Middle frontal gyrus (tissue), 1 donor: ENCODE measurements at regions not wholly inside any gene's neighbourhood (a gene's known extent, or its start where the extent isn't known, plus 50 kb on each side); places are given as distances from the start of the nearest gene placed in this dataset.
"Not testable (repeated sequence)": the region's sequence is repeated elsewhere in the genome, so short reads cannot be mapped to it uniquely, and the experiment has no call there.

ENCODE experiments used
- DNase-seq: peaks from one replicate; pipeline ENCODE4 v3.0.0-alpha.2; 2015; ENCODE audit warnings: low spot score; ENCODE audit errors: extremely low spot score

DNA sequence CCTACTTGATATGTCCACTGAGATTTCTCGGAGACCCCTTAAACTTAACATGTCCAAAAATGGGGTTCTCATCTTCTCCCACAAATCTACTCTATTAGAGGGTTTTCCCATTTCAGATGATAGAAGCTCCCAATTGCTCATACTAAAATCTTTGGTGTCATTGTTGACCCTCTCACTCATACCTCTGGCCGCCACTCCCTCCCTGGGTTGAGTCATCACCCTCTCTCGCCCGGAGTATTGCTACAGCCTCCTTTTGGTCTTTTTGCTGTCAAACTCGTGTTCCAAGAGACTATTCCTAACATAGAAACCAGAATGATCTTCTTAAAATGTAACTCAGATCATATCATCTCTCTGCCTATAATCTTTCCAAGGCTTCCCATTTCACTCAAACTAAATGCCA, 91.0 kb upstream of the GNAQ start:
- DNase-seq, result no peak

- peak; percentile 78 for DNase-seq
Observed at GRCh38 chr9:78121488-78121887, 89.9 kb upstream of the GNAQ start.

- DNase-seq, result no peak
Observed at GRCh38 chr9:78118742-78119473, 87.3 kb upstream of the GNAQ start.

DNA sequence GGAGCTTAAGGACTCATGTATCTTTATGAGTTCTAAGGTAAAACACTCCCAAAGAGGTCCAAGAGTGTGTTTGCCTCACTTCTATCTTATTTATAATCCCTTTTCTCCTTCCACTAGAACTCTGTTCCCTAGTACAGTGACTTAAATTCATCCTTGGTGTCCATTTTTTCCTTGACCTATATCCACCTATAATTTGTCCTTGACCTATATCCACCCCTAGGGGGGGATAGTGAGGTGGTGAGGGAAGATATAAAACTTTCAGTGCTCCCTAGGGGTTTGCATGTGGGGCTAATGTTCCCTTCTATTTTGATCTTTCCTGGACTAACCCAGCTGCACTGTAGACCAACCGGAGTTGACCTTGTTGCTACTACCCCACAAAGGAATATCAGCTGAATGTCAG, 83.5 kb upstream of the GNAQ start:
- no peak for DNase-seq

DNA sequence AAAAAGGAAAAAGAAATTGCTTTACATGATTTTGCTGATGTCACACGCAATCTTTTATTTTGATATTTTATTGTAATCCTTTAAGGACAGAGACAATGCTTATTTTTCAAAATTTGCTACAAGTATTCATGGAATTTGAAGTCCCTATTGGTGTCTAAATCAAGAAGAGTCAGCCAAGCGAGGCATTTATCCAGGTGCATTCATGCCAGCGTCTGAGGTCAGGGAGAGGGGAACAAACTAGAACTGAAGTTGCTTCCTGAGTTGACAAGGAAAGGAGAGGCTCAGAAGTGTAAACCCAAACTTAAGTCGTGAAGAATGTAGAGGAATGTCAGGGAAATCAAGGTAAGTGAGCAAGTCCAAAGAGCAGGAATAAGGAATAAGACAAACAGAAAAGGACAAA, 83.0 kb upstream of the GNAQ start:
- no peak for DNase-seq

DNA sequence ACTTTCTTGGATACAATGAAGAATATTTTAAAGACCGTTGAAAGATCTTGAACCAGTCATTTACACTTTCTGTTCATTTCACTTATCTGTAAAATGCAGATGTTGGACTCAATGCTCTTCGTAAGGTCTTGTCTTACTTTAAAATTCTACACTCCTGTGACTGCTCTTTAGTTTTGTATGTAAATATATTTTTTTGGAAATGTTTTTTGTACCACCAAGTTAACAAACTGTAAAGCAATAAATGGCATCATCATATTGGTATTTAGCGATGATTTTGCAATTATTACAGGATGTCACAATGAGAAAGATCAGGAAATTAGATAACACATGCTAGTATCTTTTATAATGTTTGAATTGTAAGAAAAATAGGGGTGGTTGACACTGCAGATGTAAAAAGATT, 80.8 kb upstream of the GNAQ start:
- DNase-seq, result no peak

DNA sequence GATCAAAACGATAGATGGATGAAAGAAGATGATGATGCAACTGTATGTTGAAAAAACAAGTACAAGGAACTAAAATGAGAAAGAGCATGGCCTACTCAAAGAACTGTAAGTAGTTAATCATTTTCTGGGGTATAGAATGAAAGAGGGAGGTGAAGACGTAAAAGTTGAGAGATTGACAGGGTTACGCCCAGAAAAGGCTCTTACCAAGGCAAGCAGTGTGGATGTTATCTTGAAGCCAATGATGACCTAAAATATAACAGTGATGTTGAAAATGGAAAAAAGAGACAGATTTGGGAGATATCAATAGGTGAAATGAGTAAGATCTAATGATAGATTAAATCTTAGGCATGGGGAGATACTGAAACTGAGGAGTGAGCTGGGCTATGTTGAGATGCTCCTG, 80.4 kb upstream of the GNAQ start:
- no peak for DNase-seq

GRCh38 chr9:78109075-78109474, 77.5 kb upstream of the GNAQ start:
- no peak for DNase-seq

DNA sequence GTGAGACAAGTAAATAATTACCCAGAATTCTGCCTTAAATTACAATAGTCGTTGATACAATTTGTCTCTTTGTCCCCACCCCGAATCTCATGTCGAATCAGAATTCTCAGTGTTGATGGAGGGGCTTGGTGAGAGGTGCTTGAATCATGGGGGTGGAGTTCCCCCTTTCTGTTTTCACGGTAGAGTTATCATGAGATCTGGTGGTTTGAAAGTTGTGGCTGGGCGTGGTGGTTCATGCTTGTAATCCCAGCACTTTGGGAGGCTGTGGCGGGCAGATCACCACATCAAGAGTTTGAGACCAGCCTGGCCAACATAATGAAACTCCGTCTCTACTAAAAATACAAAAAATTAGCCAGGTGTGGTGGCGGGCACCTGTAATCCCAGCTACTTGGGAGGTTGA, 75.0 kb upstream of the GNAQ start:
- not testable (repeated sequence) for DNase-seq

GRCh38 chr9:78103971-78104433, 72.4 kb upstream of the GNAQ start:
- no peak for DNase-seq

DNA sequence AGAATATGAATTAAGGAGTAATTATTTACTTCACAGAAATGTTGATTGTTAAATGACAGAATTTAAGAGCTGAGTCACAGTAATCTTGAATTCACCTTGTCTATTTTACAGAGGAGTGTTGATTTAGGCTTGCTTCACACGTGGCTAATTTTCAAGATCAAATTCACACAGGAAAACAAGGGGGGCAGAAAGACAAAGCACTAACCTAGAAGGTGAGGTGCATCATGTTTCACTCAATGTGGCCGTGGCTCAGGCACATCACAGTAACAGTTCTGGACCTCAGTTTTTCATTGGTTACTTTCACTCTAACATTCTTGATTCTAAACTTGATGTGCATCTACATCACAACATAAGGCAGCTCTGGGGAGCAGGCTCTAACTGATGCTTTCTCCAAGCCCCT, 69.6 kb upstream of the GNAQ start:
- DNase-seq, result no peak

GRCh38 chr9:78097541-78097940, 65.9 kb upstream of the GNAQ start:
- no peak for DNase-seq

GRCh38 chr9:78091731-78092130, 60.1 kb upstream of the GNAQ start:
- DNase-seq, result no peak

- no peak for DNase-seq
Observed at GRCh38 chr9:78089111-78089510, 57.5 kb upstream of the GNAQ start.

DNA sequence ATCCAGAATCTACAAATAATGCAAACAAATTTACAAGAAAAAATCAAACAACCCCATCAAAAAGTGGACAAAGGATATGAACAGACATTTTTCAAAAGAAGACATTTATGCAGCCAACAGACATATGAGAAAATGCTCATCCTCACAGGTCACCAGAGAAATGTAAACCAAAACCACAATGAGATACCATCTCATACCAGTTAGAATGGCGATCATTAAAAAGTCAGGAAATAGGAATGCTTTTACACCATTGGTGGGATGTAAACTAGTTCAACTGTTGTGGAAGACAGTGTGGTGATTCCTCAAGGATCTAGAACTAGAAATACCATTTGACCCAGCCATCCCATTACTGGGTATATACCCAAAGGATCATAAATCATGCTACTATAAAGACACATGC, 56.6 kb upstream of the GNAQ start:
- not testable (repeated sequence) for DNase-seq
